ENCODE measurements at regions not wholly inside any gene's neighbourhood (a gene's known extent, or its start where the extent isn't known, plus 50 kb on each side); places are given as distances from the start of the nearest gene placed in this dataset.

GRCh38 chr2:216553482-216554240 is 55.0 kb downstream of the RPL37A start:
- intact Hi-C loops (cut with micrococcal nuclease): no loop called here
- no peak for DNase-seq
- ATAC-seq: no peak

GRCh38 chr2:216554286-216554685 is 55.6 kb downstream of the RPL37A start:
- no peak for ATAC-seq
- DNase-seq: no peak
- intact Hi-C loops (cut with micrococcal nuclease): no loop called here

DNA sequence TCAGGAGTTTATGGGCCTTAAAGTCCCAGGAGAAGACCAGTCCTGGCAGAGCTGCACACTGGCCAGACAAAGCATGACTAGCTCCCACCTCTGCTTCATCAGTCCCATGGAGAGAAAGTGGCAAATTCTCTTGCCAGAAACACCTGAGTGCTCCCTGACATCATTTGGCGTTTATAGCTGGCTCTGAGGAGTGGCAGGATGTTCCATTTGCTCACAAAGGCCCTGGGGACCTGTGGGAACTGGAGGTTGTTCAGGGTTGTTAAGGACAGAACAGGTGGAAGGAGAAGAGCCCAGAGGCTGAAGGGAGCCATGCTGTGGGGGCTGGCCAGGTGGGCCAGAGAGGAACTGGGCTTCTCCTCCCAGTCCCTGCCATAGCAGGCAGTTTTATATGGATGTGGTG is 56.1 kb downstream of the RPL37A start:
- DNase-seq (no peak), ATAC-seq (peak; percentile 46)
- intact Hi-C loops (cut with micrococcal nuclease): no loop called here

- intact Hi-C loops (cut with micrococcal nuclease): no loop called here
Observed at GRCh38 chr2:216555274-216555673, 56.6 kb downstream of the RPL37A start.

DNA sequence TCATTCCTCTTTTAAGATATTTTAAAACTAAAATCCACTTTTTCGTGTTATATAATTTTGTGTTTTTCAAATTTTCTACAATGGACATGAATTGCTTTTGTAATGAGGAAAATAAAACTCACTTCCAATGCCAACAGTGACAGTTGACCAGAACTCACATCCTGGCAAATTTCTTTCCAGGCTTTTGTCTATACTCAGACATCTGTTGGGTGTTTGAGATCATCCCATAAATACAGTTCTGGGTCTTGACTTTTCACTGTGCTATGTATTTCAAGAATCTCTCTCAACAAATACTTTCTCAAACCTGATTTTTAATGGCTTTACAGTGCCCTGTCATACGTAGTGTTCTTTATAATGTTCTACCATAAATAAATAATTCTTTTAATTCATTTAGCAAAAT is 57.6 kb downstream of the RPL37A start:
- ATAC-seq (no peak), DNase-seq (no peak)
- intact Hi-C loops (cut with micrococcal nuclease): no loop called here

More at GRCh38 chr2:216555274-216555673, 56.6 kb downstream of the RPL37A start:
- ATAC-seq: peak; percentile 89
- DNase-seq: peak; percentile 84

DNA sequence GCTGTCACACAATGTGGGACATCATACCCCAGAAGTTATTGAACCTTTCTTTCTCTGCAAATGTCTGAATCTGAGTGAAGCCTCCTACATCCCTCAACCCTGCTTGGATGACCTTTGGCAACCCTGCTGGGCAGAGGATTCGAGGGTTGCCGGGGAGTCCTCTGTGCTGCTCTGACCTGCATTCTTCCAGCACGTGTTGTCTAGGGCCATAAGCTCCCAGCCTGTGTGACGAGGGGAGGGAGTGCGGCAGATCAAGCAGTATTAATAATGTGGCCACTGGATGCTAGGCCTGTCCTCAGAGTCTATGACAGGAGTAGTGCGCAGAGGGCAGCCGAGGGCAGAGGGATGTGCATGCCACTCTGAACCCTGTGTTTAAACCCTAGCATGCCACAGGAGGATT is 58.8 kb downstream of the RPL37A start:
- intact Hi-C loops (cut with micrococcal nuclease): no loop called here
- DNase-seq (no peak), ATAC-seq (no peak)

DNA sequence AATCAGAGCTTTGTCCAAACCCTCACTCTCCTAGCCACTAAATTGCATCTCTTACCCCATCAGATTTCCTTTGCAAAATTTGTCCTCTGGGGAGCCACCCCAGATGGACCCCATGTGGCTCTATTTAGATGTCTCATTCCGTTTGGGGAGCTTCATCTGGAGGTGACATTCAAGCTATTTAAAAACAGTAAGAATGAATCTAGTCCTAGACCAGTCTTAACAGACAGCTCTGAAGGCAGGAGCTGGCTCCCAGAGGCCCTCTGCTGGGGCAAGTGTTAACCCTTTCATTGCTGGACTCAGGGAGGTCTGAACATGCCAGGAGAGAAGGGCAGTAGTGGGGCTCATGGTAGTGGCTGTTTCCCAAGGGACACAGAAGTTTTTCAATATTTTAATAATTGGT is 59.2 kb downstream of the RPL37A start:
- DNase-seq (no peak), ATAC-seq (no peak)
- intact Hi-C loops (cut with micrococcal nuclease): no loop called here

GRCh38 chr2:216559625-216560156 is 61.0 kb downstream of the RPL37A start:
- no peak for ATAC-seq
- no peak for DNase-seq
- intact Hi-C loops (cut with micrococcal nuclease): no loop called here

DNA sequence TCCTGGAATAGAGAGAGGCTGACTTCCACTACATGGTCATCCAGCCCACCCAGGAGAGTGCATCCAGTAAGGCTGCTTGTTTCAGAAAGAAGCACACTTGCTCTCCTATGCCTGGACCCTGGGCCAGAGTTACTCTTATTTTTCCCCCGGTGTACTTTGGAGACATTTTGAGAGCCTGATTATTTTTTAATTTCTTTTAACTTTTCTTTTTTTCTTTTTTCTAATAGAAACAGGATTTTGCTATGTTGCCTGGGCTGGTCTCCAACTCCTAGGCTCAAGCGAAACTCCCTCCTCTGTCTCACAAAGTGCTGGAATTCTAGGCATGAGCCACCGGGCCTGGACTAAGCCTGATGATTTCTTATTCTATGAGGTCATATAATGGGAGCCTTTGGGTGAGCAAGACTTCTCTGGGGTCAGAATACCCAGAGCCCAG is 62.2 kb downstream of the RPL37A start:
- DNase-seq (no peak), ATAC-seq (peak; percentile 38)
- intact Hi-C loops (cut with micrococcal nuclease): no loop called here

DNA sequence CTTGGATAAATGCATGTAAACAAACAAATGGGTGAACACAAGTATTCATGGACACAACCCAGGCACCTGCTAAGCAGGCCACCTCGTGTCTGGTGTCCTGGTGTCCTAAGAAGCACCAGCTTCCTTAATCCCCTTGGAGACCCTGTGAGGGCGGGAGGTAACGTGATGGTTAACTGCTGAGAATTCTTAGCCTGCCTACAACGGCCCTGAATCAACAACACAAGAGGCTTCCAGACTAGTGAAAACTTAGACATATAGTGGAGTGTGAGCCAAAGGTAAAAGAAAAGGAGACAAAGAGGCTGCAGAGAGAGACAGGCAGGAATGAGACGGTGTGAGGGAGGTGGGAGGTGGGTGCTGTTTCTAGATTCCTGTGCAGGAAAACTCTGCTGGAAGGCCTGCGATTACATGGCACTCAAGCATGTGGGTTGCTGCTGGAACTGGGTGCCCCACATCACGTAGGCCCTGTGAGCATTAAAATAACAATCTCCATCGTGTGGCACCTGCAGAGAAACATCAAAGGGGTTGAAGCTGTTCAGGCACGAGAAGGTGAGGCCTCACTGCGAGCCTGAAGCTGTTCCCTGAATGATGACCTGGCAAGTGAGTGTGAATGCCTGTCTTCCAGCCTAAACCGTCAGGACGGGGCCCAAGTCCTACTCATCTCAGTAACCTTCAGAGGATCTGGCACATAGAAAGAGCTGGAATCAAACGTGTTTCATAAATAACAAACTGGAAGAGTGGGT is 64.2 kb downstream of the RPL37A start:
- intact Hi-C loops (cut with micrococcal nuclease): no loop called here
- no peak for DNase-seq
- ATAC-seq: no peak

DNA sequence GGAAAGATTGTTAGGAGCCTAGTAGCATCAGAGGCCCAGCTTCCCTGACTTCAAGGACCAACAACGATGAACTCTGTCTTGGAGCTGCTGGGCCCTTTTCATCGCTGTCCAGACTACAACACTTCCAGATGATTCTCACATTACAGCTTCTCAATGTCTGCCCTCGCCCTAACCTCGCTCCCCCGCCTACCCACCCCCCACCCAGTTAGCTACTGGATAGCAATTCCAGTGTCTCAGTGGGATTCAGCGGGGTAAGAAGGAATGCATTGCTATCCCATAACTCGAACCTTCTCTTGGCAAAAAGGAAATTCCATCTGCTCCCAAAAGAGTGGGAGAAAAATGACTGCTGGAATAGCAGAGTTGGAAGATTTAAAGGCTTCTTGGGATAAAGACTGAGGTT is 65.0 kb downstream of the RPL37A start:
- intact Hi-C loops (cut with micrococcal nuclease): no loop called here
- no peak for DNase-seq
- no peak for ATAC-seq

GRCh38 chr2:216564611-216565010 is 66.0 kb downstream of the RPL37A start:
- ATAC-seq (no peak), DNase-seq (no peak)
- intact Hi-C loops (cut with micrococcal nuclease): no loop called here

DNA sequence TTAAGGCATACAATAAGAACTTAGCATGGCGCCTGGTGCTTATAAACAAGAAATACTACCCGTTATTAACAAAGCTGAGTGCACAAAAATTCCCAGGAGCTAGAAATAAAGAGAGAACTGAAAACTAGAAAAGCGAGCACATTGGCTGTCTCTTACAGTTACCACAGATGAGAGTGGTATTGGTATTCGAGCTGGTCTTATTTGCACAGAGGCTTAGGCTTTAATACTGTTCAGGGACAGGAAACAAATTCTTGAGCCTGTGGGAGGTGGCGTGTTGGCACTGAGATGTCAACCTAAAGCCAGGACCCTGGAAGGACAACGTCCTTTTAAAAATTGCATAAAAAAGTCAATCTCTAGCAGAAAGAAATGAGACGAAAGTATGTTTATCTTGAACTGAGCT is 67.3 kb upstream of the IGFBP2 start:
- ATAC-seq: no peak
- intact Hi-C loops (cut with micrococcal nuclease): no loop called here
- DNase-seq: no peak

- ATAC-seq: no peak
- DNase-seq: no peak
- intact Hi-C loops (cut with micrococcal nuclease): no loop called here
Observed at GRCh38 chr2:216568576-216568975, 64.6 kb upstream of the IGFBP2 start.

- intact Hi-C loops (cut with micrococcal nuclease): no loop called here
- ATAC-seq (no peak), DNase-seq (no peak)
Observed at GRCh38 chr2:216569765-216570164, 63.5 kb upstream of the IGFBP2 start.

- intact Hi-C loops (cut with micrococcal nuclease): no loop called here
- ATAC-seq (no peak), DNase-seq (no peak)
Observed at GRCh38 chr2:216570357-216570756, 62.9 kb upstream of the IGFBP2 start.

DNA sequence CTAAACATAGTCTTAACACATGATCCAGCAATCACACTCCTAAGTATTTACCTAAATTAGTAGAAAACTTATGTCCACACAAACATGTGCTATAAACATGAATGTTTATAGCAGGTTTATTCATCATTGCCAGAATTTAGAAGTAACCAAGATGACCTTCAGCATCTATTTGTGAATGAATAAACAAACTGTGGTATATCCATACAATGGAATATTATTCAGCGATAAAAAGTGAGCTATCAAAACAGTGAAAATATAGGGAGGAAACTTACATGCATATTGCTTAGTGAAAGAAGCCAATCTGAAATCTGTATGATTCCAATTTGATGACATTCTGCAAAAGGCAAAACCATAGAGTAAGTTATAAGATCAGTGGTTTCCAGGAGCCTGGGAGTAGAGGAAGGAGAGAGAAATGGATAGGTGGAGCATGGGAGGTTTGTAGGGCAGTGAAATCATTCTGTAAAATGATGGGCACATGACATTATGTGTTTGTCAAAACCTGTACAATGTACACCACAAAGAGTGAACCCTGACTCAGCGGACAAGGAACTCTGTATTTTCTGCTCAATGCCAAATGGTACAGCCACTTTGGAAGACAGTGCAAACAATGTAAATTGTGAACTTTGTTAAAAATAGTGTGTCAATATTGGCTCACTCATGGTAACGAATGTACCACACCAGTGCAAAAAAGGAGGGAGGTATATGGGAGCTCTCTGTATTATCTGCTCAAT is 61.9 kb upstream of the IGFBP2 start:
- ATAC-seq: no peak
- no peak for DNase-seq
- intact Hi-C loops (cut with micrococcal nuclease): no loop called here

- intact Hi-C loops (cut with micrococcal nuclease): no loop called here
- DNase-seq (no peak), ATAC-seq (no peak)
Observed at GRCh38 chr2:216571909-216572513, 61.2 kb upstream of the IGFBP2 start.

Data from left ventricle myocardium superior (tissue), 1 donor.